ENCODE measurements at regions not wholly inside any gene's neighbourhood (a gene's known extent, or its start where the extent isn't known, plus 50 kb on each side); places are given as distances from the start of the nearest gene placed in this dataset.

GRCh38 chr7:116417593-116418345 is 81.8 kb upstream of the CAV2 start:
- Mint-ChIP-seq H3K27me3 (no peaks in the 10 kb centered on the region), H3K4me3 (no peak overlapping the region), H3K27ac (peak overlapping the region in 1 of 2 donors; percentile 69), H3K4me1 (no peaks in the 10 kb centered on the region), H3K9me3 (no peaks in the 10 kb centered on the region)
- DNase-seq = no peak
- ATAC-seq = no peak

DNA sequence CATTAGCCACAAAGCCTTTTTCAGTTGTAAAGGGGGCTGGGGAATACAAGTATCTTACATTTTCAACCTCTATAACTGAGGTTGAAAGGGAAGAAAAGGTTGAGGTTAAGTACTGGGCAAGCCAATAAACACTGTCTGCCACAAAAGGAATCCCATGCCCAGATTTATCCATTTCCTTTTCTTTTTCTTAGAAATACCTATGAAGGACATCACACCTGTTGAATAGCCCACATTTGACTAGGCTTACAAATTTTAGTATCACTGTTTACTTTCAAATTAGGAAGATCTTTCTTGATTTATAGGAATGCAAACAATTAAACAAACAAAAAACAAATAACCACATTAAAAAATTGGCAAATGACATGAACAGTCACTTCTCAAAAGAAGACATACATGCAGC is 81.0 kb upstream of the CAV2 start:
- ATAC-seq (no peak), DNase-seq (no peak)
- no peak overlapping the region for H3K27ac Mint-ChIP-seq
- peaks cover 7% of the 10 kb centered on the region for H3K27me3 Mint-ChIP-seq
- H3K4me1 Mint-ChIP-seq = no peaks in the 10 kb centered on the region
- no peaks in the 10 kb centered on the region for H3K9me3 Mint-ChIP-seq
- no peak overlapping the region for H3K4me3 Mint-ChIP-seq

GRCh38 chr7:116420003-116420402 is 79.5 kb upstream of the CAV2 start:
- peaks cover 10% of the 10 kb centered on the region for H3K27me3 Mint-ChIP-seq
- ATAC-seq = no peak
- no peak overlapping the region for H3K27ac Mint-ChIP-seq
- H3K4me1 Mint-ChIP-seq = no peaks in the 10 kb centered on the region
- DNase-seq = no peak
- H3K9me3 Mint-ChIP-seq = no peaks in the 10 kb centered on the region
- H3K4me3 Mint-ChIP-seq = no peak overlapping the region

- ATAC-seq (no peak), DNase-seq (no peak)
- Mint-ChIP-seq H3K27me3 (peaks cover 10% of the 10 kb centered on the region), H3K4me3 (no peak overlapping the region), H3K4me1 (no peaks in the 10 kb centered on the region), H3K9me3 (no peaks in the 10 kb centered on the region), H3K27ac (peak overlapping the region in 1 of 2 donors; percentile 43)
Observed at GRCh38 chr7:116421298-116421697, 78.2 kb upstream of the CAV2 start.

DNA sequence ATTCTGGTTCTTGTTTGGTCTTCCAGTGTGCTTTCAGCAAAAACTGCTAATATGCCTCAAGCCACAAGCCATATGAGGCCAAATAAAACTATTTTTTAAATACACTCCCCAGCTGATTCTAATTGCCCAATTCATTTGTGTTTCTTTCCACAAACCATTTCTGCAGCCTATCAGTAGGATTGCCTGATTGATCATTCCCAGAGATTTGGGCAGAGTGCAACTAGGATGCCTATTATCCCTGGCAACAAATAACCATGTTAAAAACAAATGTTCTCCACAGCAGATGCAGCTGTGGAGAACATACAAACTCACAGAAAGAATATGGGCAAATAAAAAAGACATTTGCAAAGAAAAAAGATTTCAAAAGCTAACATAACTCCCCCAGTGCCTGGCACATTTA is 76.9 kb upstream of the CAV2 start:
- no peak overlapping the region for H3K27ac Mint-ChIP-seq
- no peaks in the 10 kb centered on the region for H3K9me3 Mint-ChIP-seq
- H3K27me3 Mint-ChIP-seq = peaks cover 10% of the 10 kb centered on the region
- DNase-seq (no peak), ATAC-seq (no peak)
- no peak overlapping the region for H3K4me3 Mint-ChIP-seq
- H3K4me1 Mint-ChIP-seq = no peaks in the 10 kb centered on the region

DNA sequence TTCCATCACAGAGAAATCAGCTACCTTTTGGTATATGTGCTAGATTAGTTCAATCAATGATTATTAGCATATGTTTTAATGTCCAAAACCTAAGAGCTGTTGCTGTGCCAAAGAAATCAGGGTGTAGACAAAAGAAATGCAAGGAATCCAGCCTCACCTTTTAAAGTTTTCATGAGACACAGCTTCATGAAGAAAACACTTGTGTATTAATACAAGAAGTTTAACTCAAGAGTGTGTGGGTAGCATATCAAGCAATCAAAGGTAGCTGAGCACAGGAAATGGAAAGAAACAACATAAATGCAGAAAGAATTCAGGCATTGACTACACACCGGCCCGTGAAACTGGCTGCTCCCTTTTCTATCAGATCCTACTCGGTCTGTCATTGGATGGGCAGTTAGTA is 76.0 kb upstream of the CAV2 start:
- ATAC-seq (no peak), DNase-seq (no peak)
- Mint-ChIP-seq H3K27ac (no peak overlapping the region), H3K27me3 (peaks cover 10% of the 10 kb centered on the region), H3K9me3 (no peaks in the 10 kb centered on the region), H3K4me1 (no peaks in the 10 kb centered on the region), H3K4me3 (no peak overlapping the region)

GRCh38 chr7:116425647-116426209 is 73.8 kb upstream of the CAV2 start:
- H3K4me1 Mint-ChIP-seq = no peaks in the 10 kb centered on the region
- H3K27ac Mint-ChIP-seq = no peak overlapping the region
- ATAC-seq (no peak), DNase-seq (no peak)
- H3K27me3 Mint-ChIP-seq = peaks cover 10% of the 10 kb centered on the region
- H3K4me3 Mint-ChIP-seq = no peak overlapping the region
- H3K9me3 Mint-ChIP-seq = no peaks in the 10 kb centered on the region

DNA sequence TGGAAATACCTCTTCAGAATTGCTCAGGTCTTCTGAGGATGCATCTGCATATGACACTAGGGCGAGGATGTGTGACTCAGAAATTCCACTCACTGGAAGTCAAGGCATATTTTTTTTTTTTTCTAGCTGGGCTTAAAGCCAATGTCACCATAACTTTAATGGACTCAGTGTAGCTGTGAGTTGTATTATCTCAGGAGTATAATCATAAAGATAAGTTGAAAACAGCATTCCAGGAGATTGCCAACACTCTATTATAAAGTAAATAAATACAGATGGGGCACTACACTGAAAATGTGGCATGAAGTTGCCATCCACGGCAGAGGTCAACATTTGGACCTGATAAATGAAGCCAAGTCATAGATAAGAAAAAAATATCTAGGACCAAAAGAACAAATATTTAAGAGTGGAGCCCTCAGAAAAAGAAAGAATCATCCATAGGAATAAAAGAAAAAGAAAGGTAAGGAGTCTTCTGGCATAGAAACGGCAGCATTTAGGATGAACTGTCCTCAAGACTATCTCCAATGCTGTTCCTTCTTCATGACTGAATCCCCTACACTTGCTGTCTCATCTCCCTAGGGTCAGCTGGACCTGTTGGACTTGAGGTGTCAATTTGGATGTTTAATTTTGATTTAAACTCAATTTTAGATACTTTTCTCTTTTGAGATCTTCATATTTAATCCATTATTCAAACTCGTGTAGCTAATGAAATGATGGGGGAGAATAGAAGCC is 72.9 kb upstream of the CAV2 start:
- no peaks in the 10 kb centered on the region for H3K9me3 Mint-ChIP-seq
- no peaks in the 10 kb centered on the region for H3K4me1 Mint-ChIP-seq
- ATAC-seq (no peak), DNase-seq (no peak)
- no peak overlapping the region for H3K4me3 Mint-ChIP-seq
- peaks cover 10% of the 10 kb centered on the region for H3K27me3 Mint-ChIP-seq
- H3K27ac Mint-ChIP-seq = no peak overlapping the region

- DNase-seq (no peak), ATAC-seq (no peak)
- H3K27ac Mint-ChIP-seq = no peak overlapping the region
- H3K9me3 Mint-ChIP-seq = no peaks in the 10 kb centered on the region
- H3K4me3 Mint-ChIP-seq = no peak overlapping the region
- peaks cover 27% of the 10 kb centered on the region for H3K27me3 Mint-ChIP-seq
- H3K4me1 Mint-ChIP-seq = no peaks in the 10 kb centered on the region
Observed at GRCh38 chr7:116429986-116430619, 69.4 kb upstream of the CAV2 start.

DNA sequence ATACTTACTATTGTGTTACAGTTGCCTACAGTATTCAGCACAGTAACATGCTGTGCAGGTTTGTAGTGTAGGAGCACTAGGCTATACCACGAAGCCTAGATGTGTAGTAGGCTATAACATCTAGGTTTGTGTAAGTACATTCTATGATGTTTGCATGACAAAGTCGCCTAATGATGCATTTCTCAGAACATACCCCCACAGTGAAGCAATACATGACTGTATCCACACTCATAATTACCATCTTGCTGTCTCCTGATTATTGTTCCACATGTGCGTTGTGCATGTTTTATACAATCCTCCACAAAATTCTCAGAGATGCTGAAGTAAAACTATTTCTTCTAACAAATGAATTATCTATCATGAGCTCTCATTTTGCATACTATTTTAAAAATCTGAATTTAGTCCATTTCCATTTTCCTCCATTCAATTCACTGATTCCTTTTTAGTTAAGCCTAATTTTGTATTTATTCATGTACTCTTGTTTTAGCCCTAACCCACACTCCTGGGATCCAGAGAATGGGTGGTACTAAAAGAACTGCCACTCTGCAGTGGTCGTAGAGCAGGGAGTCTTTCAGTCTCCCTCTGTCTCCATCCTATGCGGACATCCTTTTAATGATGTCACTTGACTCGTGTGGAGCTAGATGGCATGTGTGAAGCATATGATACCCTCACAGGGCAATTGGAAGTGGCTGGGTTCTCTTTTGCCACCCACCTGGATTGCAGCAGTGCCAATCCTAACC is 67.6 kb upstream of the CAV2 start:
- DNase-seq (no peak), ATAC-seq (no peak)
- Mint-ChIP-seq H3K27ac (no peak overlapping the region), H3K9me3 (no peaks in the 10 kb centered on the region), H3K4me3 (no peak overlapping the region), H3K4me1 (no peaks in the 10 kb centered on the region), H3K27me3 (peaks cover 28% of the 10 kb centered on the region)

- H3K9me3 Mint-ChIP-seq = no peaks in the 10 kb centered on the region
- ATAC-seq (no peak), DNase-seq (no peak)
- peaks cover 28% of the 10 kb centered on the region for H3K27me3 Mint-ChIP-seq
- H3K27ac Mint-ChIP-seq = no peak overlapping the region
- no peak overlapping the region for H3K4me3 Mint-ChIP-seq
- H3K4me1 Mint-ChIP-seq = no peaks in the 10 kb centered on the region
Observed at GRCh38 chr7:116432527-116432916, 67.0 kb upstream of the CAV2 start.

- DNase-seq (no peak), ATAC-seq (no peak)
- no peaks in the 10 kb centered on the region for H3K4me1 Mint-ChIP-seq
- no peak overlapping the region for H3K4me3 Mint-ChIP-seq
- no peak overlapping the region for H3K27ac Mint-ChIP-seq
- H3K27me3 Mint-ChIP-seq = peaks cover 28% of the 10 kb centered on the region
- H3K9me3 Mint-ChIP-seq = no peaks in the 10 kb centered on the region
Observed at GRCh38 chr7:116433246-116433645, 66.3 kb upstream of the CAV2 start.

GRCh38 chr7:116434820-116435341 is 64.7 kb upstream of the CAV2 start:
- Mint-ChIP-seq H3K27ac (no peak overlapping the region), H3K27me3 (peaks cover 35% of the 10 kb centered on the region), H3K9me3 (no peaks in the 10 kb centered on the region), H3K4me1 (no peaks in the 10 kb centered on the region), H3K4me3 (no peak overlapping the region)
- ATAC-seq = no peak
- no peak for DNase-seq

DNA sequence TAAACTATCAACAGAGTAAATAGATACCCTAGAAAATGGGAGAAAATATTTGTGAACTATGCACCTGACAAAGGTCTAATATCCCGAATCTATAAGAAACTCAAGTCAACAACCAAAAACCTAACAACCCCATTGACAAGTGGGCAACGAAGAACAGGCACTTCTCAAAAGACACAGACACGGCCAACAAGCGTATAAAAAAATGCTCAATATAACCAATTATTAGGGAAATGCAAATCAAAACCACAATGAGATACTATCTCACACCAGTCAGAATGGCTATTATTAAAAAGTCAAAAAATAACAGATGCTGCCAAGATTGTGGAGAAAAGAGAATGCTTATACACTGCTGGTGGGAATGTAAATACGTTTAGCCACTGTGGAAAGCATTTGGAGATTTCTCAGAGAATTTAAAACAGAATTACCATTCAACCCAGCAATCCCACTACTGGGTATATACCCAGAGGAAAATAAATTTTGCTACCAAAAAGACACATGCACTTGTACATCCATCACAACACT is 63.2 kb upstream of the CAV2 start:
- ATAC-seq (no peak), DNase-seq (no peak)
- Mint-ChIP-seq H3K4me3 (no peak overlapping the region), H3K27ac (no peak overlapping the region), H3K9me3 (no peaks in the 10 kb centered on the region), H3K4me1 (no peaks in the 10 kb centered on the region), H3K27me3 (peaks cover 35% of the 10 kb centered on the region)

- H3K27me3 Mint-ChIP-seq = peaks cover 20% of the 10 kb centered on the region
- no peak overlapping the region for H3K27ac Mint-ChIP-seq
- no peak overlapping the region for H3K4me3 Mint-ChIP-seq
- ATAC-seq (no peak), DNase-seq (no peak)
- no peaks in the 10 kb centered on the region for H3K4me1 Mint-ChIP-seq
- H3K9me3 Mint-ChIP-seq = no peaks in the 10 kb centered on the region
Observed at GRCh38 chr7:116438267-116438666, 61.3 kb upstream of the CAV2 start.
